Gastrocnemius medialis (tissue), 4 donors: ENCODE measurements at regions not wholly inside any gene's neighbourhood (a gene's known extent, or its start where the extent isn't known, plus 50 kb on each side); places are given as distances from the start of the nearest gene placed in this dataset.

Experiments used
- POLR2A ChIP-seq, 2 donors: fragments of 450-650 bp; IDR thresholded peaks; one replicate each; pipeline ENCODE4 v1.6.1; 2017; ENCODE audit warnings: antibody characterized with exemption in 2 of 2, mild to moderate bottlenecking in 2 of 2, moderate library complexity in 2 of 2
- TF ChIP-seq, protein P1 (sequence below), 5 experiments: fragments of 450-650 bp in 3 of 5; fragments of 200-600 bp in 2 of 5; sonication (generic) in 2 of 5; IDR thresholded peaks in 4 of 5; conservative IDR thresholded peaks in 1 of 5; 1 replicate in 4 of 5; 2 replicates in 1 of 5; pipeline ENCODE4 v1.5.1; 2016 to 2019; ENCODE audit warnings: antibody characterized with exemption in 5 of 5, mild to moderate bottlenecking in 3 of 5, moderate library complexity in 3 of 5

DNA sequence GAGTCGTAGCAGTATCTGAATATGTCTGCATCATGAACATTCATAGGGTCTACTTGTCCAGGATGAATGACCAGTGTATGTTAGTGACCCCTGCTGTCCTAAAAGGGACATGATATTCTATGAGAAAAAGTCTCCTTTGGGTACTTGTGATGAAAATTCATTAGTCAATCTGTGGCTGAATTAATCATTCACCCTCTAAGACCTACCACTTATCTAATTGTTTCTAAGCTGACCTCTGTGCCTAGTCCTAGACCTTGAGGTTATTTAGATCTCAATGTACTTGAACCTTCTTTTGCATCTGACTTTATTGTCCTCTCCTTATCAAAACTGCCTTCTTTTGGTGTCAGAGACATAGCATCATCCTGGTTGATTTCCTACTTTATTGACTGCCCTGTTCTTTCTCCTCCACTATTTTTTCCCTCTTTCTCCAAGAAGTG lies 799.3 kb downstream of the DIPK2A start:
- TF ChIP-seq, protein P1, sequence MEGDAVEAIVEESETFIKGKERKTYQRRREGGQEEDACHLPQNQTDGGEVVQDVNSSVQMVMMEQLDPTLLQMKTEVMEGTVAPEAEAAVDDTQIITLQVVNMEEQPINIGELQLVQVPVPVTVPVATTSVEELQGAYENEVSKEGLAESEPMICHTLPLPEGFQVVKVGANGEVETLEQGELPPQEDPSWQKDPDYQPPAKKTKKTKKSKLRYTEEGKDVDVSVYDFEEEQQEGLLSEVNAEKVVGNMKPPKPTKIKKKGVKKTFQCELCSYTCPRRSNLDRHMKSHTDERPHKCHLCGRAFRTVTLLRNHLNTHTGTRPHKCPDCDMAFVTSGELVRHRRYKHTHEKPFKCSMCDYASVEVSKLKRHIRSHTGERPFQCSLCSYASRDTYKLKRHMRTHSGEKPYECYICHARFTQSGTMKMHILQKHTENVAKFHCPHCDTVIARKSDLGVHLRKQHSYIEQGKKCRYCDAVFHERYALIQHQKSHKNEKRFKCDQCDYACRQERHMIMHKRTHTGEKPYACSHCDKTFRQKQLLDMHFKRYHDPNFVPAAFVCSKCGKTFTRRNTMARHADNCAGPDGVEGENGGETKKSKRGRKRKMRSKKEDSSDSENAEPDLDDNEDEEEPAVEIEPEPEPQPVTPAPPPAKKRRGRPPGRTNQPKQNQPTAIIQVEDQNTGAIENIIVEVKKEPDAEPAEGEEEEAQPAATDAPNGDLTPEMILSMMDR (IDR thresholded peaks at IDR 0.05 in 4 of 5, conservative IDR thresholded peaks at IDR 0.05 in 1 of 5) = peak in 2 of 5 experiments; percentile 10 to 23
- no peak for TF ChIP-seq POLR2A (IDR thresholded peaks at IDR 0.05)
